HG03039 (cell line): ENCODE measurements at regions not wholly inside any gene's neighbourhood (a gene's known extent, or its start where the extent isn't known, plus 50 kb on each side); places are given as distances from the start of the nearest gene placed in this dataset.

Experiments
- ATAC-seq: cut with Tn5 transposase; IDR thresholded peaks from one replicate; pipeline ENCODE4 v1.9.1; 2021; ENCODE audit warnings: mild to moderate bottlenecking, moderate library complexity; ENCODE audit not compliant: unreplicated experiment

DNA sequence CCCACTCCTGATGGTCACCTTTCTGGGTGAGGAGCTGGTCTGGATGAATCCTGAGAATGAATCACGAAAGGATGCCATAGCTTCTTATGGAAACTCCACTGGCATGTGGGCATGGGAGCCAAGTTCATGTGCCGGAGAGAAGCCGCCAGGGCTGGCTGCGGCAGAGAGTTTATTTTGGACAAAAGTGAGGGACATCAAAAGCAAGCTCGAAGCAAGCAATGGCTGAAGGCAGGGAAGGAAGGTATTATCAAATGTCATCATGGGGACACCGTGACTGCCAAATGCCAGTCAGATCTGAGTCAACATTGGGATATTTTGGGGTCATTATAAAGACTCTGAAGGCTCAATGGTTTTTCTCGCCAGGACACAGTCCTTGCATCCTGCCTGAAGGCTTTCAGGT is 249.1 kb downstream of the QKI start:
- no peak for ATAC-seq

DNA sequence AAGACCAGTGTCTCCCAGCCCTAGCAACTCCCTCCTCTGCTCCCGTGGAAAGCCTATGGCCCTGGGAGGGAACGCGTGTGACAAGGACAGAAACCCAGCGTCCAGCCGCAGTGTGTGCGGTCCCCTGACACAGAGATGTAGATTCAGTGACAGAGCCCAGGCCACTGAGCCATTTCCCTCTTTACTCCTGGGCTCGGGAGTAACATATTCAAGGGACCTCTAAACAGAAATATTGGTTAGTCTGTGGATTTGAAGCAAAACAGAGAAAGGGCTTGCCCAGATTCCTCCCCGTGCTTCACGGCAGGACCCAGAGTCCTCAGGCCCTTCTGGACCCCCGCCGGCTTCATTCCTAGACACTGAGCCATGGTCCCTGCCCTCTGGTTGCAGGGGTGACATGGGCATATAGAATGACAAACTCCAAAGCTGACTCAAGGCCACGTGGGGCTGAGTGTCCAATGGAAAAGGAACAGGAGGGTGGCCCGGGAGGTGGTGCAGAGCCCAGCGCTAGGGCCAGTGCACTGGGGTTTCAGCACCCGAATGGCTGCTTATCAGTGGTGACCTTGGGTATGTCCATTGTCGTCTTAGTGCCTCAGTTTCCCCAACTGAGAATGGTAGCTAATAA is 248.2 kb downstream of the QKI start:
- no peak for ATAC-seq

DNA sequence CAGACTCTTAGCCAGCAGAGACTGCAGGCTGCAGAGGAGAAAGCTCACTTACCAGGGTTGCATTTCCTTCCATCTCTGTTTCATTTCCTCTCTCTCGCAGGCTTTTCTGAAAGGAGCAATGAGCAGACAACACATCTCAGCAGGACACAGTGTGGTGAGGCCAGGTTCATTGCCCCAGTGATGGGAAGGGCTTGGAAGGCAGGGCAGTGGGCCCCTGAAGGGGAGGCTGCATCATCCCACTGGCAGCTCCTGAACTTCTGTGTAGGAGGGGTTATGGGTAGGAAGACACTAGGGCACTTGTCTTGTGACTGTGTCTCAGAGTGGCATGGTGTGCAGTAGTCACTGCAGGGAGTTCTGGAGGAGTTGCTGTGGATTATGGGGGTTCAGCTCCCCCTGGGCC is 246.8 kb downstream of the QKI start:
- peak; percentile 80 for ATAC-seq

GRCh38 chr6:163659803-163660202 is 245.3 kb downstream of the QKI start:
- no peak for ATAC-seq

GRCh38 chr6:163655217-163656121 is 241.0 kb downstream of the QKI start:
- ATAC-seq, result no peak

DNA sequence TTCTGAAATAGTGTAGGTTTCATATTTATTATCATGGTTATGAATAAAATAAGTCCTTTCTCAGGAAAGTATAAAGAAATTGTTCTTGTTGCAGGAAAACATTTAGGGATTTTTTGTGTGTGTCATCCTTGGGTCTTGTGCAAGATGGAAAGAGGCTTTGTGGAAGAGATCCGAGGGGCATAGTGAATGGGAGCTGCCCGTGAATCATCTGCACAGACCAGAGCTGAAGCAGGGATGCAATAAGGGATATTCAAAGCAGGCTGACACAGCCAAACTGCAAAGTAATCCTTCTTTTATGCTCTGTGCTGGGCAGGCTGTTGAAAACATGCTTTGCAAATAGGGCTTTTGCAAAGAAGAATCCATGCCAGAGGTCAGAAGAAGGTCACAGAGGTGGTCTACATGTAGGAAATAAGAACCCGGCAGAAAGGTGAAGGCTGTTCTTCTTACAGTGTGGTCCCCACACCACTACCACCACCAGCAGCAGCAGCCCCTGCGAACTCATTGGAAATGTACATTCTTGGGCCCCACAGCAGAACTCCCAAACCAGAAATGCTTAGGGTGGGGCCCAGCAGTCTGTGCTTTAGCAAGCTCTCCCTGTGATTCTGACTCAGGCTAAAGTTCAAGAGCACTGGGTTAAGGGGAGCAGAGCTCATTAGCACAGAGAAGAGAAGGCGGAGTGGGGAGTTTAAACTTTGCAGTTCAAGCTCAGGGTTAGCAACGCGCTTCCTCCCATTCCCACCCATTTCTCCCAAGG is 237.6 kb downstream of the QKI start:
- ATAC-seq, result no peak

GRCh38 chr6:163651426-163651825 is 236.9 kb downstream of the QKI start:
- ATAC-seq, result no peak

DNA sequence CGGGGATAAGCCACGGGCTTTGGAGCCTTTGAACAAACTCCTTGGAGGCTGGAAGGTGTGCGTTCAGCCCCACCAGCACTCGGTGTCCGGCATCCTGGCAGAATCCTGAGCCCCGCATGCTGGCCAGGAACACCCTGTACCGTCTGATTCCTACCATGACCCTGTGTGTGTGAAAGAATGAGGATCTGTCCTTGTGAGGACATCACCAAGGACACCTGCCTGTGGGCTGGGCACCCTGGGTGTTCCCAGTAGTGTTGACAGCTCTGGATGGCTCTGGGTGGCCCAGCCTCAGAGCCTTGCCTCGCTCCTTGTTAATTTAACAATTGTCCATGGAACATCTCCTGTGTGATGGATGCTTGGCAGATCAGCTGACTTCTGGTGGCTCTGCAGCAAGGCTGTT is 234.3 kb downstream of the QKI start:
- ATAC-seq, result no peak

DNA sequence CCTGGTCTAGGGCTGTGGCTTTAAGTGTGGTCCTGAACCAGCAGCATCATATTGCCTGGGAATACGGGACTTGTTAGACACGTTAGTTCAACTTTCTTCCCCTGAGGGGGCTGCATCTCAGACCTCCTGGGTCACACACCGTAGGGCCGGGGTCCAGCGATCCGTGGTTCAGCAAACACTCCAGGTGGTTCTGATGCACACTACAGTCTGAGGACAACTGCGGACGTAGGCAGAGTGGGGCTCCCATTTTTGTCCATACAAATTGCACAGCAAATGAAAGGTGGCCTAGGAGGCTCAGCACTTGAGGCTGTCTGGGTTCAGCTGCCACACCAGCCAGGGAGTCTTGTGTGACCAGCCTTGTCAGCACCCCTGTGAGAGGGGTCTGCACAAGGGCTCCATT is 233.1 kb downstream of the QKI start:
- no peak for ATAC-seq

- no peak for ATAC-seq
These were observed 232.3 kb downstream of the QKI start for GRCh38 chr6:163646866-163647265.

GRCh38 chr6:163646133-163646532 is 231.6 kb downstream of the QKI start:
- ATAC-seq, result no peak

GRCh38 chr6:163645560-163645959 is 231.0 kb downstream of the QKI start:
- no peak for ATAC-seq

- ATAC-seq, result no peak
These were observed 229.3 kb downstream of the QKI start for GRCh38 chr6:163643866-163644265.

GRCh38 chr6:163641706-163642105 is 227.2 kb downstream of the QKI start:
- ATAC-seq, result no peak

- ATAC-seq, result no peak
These were observed 226.1 kb downstream of the QKI start for GRCh38 chr6:163640641-163641040.

- peak; percentile 95 for ATAC-seq
These were observed 223.0 kb downstream of the QKI start for GRCh38 chr6:163637524-163637923.

DNA sequence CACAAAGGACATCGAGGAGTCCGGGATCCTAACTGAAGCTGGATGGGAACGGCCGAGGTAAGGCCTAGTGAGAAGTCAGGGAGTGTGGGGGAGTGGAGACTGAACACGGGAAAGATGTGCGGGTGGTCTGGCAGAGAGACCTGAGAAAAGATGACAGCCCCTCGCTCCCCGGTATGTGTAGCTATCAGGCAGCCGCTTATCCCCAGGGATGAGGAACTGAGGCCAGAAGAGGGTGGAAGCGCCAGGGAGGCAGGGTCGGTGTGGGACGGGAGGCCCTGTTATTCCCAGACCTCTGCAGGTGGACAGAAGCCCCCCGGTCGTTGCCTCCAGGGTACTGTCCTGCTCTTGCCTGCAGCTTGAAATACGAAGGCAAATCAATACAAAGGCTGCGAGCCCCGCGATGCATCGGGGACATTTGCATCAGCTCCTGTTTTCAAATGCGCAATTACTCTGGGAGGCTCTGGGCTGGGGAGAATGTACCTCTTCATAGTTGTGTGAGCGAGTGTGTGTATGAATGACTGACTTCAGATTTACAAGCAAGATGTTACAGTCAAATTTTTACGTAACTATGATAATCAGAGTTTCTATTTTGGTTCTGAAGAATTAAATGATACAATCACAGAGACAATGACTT is 221.3 kb downstream of the QKI start:
- ATAC-seq, result no peak

DNA sequence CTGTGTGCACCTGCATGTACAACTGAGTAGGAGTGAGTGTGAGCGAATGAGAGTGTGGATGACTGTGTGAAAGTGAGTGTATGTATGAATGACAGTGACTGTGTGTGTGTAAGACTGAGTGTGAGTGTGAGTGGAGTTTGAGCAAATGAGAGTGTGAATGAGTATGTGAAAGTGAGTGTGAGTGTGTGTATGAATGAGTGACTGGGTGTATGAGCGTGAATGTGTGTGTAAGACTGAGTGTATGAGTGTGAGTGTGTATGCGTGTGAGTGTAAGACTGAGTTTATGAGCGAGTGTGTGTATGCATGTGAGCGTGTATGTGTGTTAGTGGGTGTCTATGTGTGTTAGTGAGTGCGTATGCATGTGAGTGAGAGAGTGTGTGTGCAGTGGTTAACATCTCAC is 220.8 kb downstream of the QKI start:
- no peak for ATAC-seq

DNA sequence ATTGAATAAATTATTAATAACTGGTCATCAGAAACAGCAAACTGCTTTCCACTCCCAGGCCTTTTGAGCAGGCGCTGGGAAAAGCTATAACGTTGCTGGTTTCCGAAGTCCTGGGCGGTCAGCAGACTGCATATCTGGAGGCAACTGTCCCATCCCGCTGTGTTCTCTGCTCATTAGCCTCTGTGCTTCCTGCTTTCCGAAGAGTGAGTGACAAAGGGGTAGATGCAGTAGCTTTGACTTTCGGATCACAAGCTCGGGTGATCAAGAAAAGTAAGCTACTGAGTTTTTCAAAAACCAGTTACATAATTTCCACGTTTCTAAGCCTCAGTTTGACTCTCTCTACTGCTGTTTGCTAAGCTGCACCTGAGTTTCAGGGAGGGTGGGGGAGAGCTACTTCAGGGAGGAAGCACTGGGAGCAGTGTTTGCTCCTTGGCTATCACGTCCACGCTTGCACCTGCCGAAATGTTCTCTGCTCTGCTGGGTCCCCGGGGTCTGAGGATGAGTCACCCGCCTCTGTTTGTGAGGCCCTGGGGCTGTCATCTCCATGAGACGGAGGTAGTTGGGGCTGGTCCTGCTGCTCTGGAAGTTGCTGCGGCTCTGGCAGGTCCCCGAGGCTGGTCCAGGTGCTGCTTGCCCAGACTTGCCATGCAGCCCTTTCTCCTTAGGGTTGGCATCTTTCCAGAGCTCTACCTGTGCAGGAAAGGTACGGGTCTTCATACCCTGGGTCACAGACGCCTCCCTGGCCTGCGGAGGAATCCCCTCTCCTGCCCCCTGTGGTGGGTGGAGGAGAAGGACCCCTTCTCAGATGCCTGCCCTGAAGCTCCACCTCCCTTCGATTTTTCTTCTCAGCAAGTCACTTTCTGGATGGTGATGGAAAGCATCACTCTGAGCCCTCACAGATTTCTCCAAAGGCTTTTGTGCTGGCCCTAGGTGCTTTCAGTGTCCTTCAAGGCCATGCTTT is 220.0 kb downstream of the QKI start:
- ATAC-seq, result no peak

DNA sequence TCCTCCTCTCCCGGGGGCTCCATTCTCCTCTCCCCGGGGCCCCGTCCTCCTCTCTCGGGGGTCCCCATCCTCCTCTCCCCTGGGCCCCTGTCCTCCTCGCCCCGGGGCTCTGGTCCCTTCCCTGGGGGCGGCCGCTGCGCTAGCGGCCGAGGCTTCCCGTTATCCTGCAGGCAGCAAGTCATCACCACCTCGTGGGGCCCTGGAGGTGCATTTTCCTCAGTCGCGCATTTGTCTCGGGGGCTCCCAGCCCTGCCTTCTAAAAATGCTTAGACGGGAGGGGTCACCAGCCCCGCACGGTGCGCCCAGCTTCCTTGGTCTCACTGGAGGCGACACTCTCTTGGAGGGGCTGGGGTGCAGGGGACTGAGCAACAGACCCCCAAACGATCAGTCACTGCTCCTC is 216.5 kb downstream of the QKI start:
- ATAC-seq, result no peak
